ENCODE measurements at regions not wholly inside any gene's neighbourhood (a gene's known extent, or its start where the extent isn't known, plus 50 kb on each side); places are given as distances from the start of the nearest gene placed in this dataset.

GRCh38 chr6:14280006-14280510 lies 162.5 kb downstream of the CD83 start:
- H3K4me1 ChIP-seq, result peaks cover 17% of the 10 kb centered on the region
- TF ChIP-seq POLR2AphosphoS5 (IDR thresholded peaks at IDR 0.05; ENCODE audit: insufficient read depth in 1 of 2, low read depth in 1 of 2), result no peak
- no peak overlapping the region for H3K27ac ChIP-seq
- no peaks in the 10 kb centered on the region for H3K36me3 ChIP-seq
- DNase-seq (ENCODE audit: extremely low spot score in 2 of 2), result no peak
- H3K9me3 ChIP-seq, result no peaks in the 10 kb centered on the region
- no peaks in the 10 kb centered on the region for H3K27me3 ChIP-seq
- no peak overlapping the region for H3K4me3 ChIP-seq
- intact Hi-C loops (cut with DNase I), result no loop called here

- H3K27ac ChIP-seq, result no peak overlapping the region
- H3K9me3 ChIP-seq, result no peaks in the 10 kb centered on the region
- H3K4me1 ChIP-seq, result peaks cover 9% of the 10 kb centered on the region
- intact Hi-C loops (cut with DNase I), result no loop called here
- H3K4me3 ChIP-seq, result no peak overlapping the region
- DNase-seq (ENCODE audit: extremely low spot score in 2 of 2), result no peak
- no peaks in the 10 kb centered on the region for H3K27me3 ChIP-seq
- H3K36me3 ChIP-seq, result no peaks in the 10 kb centered on the region
- no peak for TF ChIP-seq CTCF (IDR thresholded peaks at IDR 0.05)
- no peak for TF ChIP-seq POLR2AphosphoS5 (IDR thresholded peaks at IDR 0.05; ENCODE audit: insufficient read depth in 1 of 2, low read depth in 1 of 2)
- no peak for TF ChIP-seq POLR2A (IDR thresholded peaks at IDR 0.05)
These were observed 163.3 kb downstream of the CD83 start for GRCh38 chr6:14280766-14281293.

GRCh38 chr6:14281811-14282660 lies 164.5 kb downstream of the CD83 start:
- no peaks in the 10 kb centered on the region for H3K4me1 ChIP-seq
- no peaks in the 10 kb centered on the region for H3K9me3 ChIP-seq
- DNase-seq (ENCODE audit: extremely low spot score in 2 of 2), result peak in 1 of 2 donors; percentile 34
- intact Hi-C loops (cut with DNase I), result no loop called here
- no peaks in the 10 kb centered on the region for H3K27me3 ChIP-seq
- TF ChIP-seq CTCF (IDR thresholded peaks at IDR 0.05) (no peak), POLR2A (IDR thresholded peaks at IDR 0.05) (no peak), POLR2AphosphoS5 (IDR thresholded peaks at IDR 0.05; ENCODE audit: insufficient read depth in 1 of 2, low read depth in 1 of 2) (no peak)
- no peaks in the 10 kb centered on the region for H3K36me3 ChIP-seq
- no peak overlapping the region for H3K4me3 ChIP-seq
- no peak overlapping the region for H3K27ac ChIP-seq

- no peaks in the 10 kb centered on the region for H3K36me3 ChIP-seq
- H3K4me1 ChIP-seq, result no peaks in the 10 kb centered on the region
- H3K9me3 ChIP-seq, result no peaks in the 10 kb centered on the region
- no peak overlapping the region for H3K4me3 ChIP-seq
- H3K27ac ChIP-seq, result no peak overlapping the region
- intact Hi-C loops (cut with DNase I), result no loop called here
- peak in 1 of 2 donors; percentile 37 for DNase-seq (ENCODE audit: extremely low spot score in 2 of 2)
- no peaks in the 10 kb centered on the region for H3K27me3 ChIP-seq
- TF ChIP-seq POLR2A (IDR thresholded peaks at IDR 0.05) (no peak), POLR2AphosphoS5 (IDR thresholded peaks at IDR 0.05; ENCODE audit: insufficient read depth in 1 of 2, low read depth in 1 of 2) (no peak), CTCF (IDR thresholded peaks at IDR 0.05) (no peak)
These were observed 165.4 kb downstream of the CD83 start for GRCh38 chr6:14282854-14283505.

- no peaks in the 10 kb centered on the region for H3K36me3 ChIP-seq
- no peaks in the 10 kb centered on the region for H3K27me3 ChIP-seq
- H3K27ac ChIP-seq, result no peak overlapping the region
- no peak for TF ChIP-seq POLR2AphosphoS5 (IDR thresholded peaks at IDR 0.05; ENCODE audit: insufficient read depth in 1 of 2, low read depth in 1 of 2)
- TF ChIP-seq POLR2A (IDR thresholded peaks at IDR 0.05), result no peak
- TF ChIP-seq CTCF (IDR thresholded peaks at IDR 0.05), result no peak
- no peaks in the 10 kb centered on the region for H3K9me3 ChIP-seq
- intact Hi-C loops (cut with DNase I), result no loop called here
- no peak overlapping the region for H3K4me3 ChIP-seq
- no peaks in the 10 kb centered on the region for H3K4me1 ChIP-seq
- peak in 1 of 2 donors; percentile 29 for DNase-seq (ENCODE audit: extremely low spot score in 2 of 2)
These were observed 166.1 kb downstream of the CD83 start for GRCh38 chr6:14283600-14284235.
